Prostate gland (tissue), 2 donors: ENCODE measurements at regions not wholly inside any gene's neighbourhood (a gene's known extent, or its start where the extent isn't known, plus 50 kb on each side); places are given as distances from the start of the nearest gene placed in this dataset.
"Not testable (repeated sequence)": the region's sequence is repeated elsewhere in the genome, so short reads cannot be mapped to it uniquely, and the experiment has no call there.

Experiments
- POLR2A ChIP-seq: fragments of 450-650 bp; IDR thresholded peaks from one replicate; pipeline ENCODE4 v1.6.1; 2016; ENCODE audit warnings: antibody characterized with exemption, mild to moderate bottlenecking
- POLR2AphosphoS5 ChIP-seq: sonication (generic); formaldehyde crosslinking; IDR thresholded peaks from one replicate; pipeline ENCODE4 v1.6.1; 2017; ENCODE audit warnings: antibody characterized with exemption
- TF ChIP-seq, protein P1 (sequence below), 4 experiments: fragments of 200-600 bp in 2 of 4; fragments of 450-650 bp in 2 of 4; sonication (generic) in 2 of 4; IDR thresholded peaks; 1 replicate in 3 of 4; 2 replicates in 1 of 4; pipeline ENCODE4 v1.5.1; 2016 to 2019; ENCODE audit warnings: antibody characterized with exemption in 4 of 4, mild to moderate bottlenecking in 2 of 4, moderate library complexity in 2 of 4

DNA sequence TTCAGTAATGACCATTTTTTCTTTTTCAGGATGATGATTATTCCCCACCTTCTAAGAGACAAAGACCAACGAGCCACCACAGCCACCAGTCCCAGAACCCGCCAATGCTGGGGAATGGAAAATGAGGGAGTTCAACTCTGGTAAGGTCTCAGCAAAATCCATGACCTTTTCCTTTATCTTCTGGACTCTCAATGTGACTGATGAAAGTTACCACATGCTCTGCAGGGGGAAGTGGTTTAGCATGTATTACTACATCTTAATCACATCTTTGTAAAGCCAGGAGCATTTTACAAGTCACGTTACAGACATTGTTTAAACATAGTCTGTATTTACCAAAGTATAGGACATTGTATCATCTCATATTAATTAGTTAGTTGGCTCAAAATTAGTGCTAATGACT is 89.3 kb upstream of the METTL14 start:
- not testable (repeated sequence) for TF ChIP-seq POLR2A, POLR2AphosphoS5
- TF ChIP-seq, protein P1, sequence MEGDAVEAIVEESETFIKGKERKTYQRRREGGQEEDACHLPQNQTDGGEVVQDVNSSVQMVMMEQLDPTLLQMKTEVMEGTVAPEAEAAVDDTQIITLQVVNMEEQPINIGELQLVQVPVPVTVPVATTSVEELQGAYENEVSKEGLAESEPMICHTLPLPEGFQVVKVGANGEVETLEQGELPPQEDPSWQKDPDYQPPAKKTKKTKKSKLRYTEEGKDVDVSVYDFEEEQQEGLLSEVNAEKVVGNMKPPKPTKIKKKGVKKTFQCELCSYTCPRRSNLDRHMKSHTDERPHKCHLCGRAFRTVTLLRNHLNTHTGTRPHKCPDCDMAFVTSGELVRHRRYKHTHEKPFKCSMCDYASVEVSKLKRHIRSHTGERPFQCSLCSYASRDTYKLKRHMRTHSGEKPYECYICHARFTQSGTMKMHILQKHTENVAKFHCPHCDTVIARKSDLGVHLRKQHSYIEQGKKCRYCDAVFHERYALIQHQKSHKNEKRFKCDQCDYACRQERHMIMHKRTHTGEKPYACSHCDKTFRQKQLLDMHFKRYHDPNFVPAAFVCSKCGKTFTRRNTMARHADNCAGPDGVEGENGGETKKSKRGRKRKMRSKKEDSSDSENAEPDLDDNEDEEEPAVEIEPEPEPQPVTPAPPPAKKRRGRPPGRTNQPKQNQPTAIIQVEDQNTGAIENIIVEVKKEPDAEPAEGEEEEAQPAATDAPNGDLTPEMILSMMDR (IDR thresholded peaks at IDR 0.05) = not testable (repeated sequence)
